CD4-positive, CD25-positive, alpha-beta regulatory T cell (primary cell): ENCODE measurements at regions not wholly inside any gene's neighbourhood (a gene's known extent, or its start where the extent isn't known, plus 50 kb on each side); places are given as distances from the start of the nearest gene placed in this dataset.

Experiments
- ATAC-seq, 2 donors: fragments of 150-1000 bp; cut with Tn5 transposase; one replicate each; pipeline ENCODE4 v1.10.0; 2021; ENCODE audit warnings: low read depth in 2 of 2, moderate number of reproducible peaks in 2 of 2, moderate library complexity in 1 of 2
- DNase-seq, 3 donors: peaks; one replicate each; pipeline versions ENCODE4 v3.0.0 to v3.0.0-alpha.2; 2012 to 2022; ENCODE audit warnings: mixed read lengths in 1 of 3
- H3K27ac ChIP-seq: one replicate; pipeline ENCODE4 v1.7.0; 2013; ENCODE audit warnings: mild to moderate bottlenecking, low read length; ENCODE audit not compliant: insufficient read depth, poor library complexity, severe bottlenecking
- H3K27me3 ChIP-seq: one replicate; pipeline ENCODE4 v1.7.0; 2013; ENCODE audit warnings: low read length; ENCODE audit not compliant: control insufficient read depth, insufficient read depth
- H3K36me3 ChIP-seq: one replicate; pipeline ENCODE4 v1.7.0; 2013; ENCODE audit warnings: mild to moderate bottlenecking, low read length, moderate library complexity; ENCODE audit not compliant: control insufficient read depth, insufficient read depth
- H3K4me1 ChIP-seq: 2 replicates; pipeline ENCODE4 v1.7.0; 2013; ENCODE audit warnings: mild to moderate bottlenecking, low read length; ENCODE audit not compliant: insufficient read depth, control insufficient read depth, poor library complexity, severe bottlenecking
- H3K4me3 ChIP-seq: one replicate; pipeline ENCODE4 v1.7.0; 2013; ENCODE audit warnings: low read depth, mild to moderate bottlenecking, low read length, moderate library complexity
- H3K9me3 ChIP-seq, 2 experiments: 1 replicate in 1 of 2; 2 replicates in 1 of 2; pipeline ENCODE4 v1.7.0; 2013; ENCODE audit warnings: low read length in 2 of 2, mild to moderate bottlenecking in 1 of 2, moderate library complexity in 1 of 2; ENCODE audit not compliant: control insufficient read depth in 2 of 2
- H3K27ac Mint-ChIP-seq, 3 donors: one replicate each; pipeline ENCODE4 v1.8.0; 2020 to 2022; ENCODE audit warnings: mild to moderate bottlenecking in 3 of 3, mixed read lengths in 3 of 3, moderate library complexity in 2 of 3
- H3K27me3 Mint-ChIP-seq: one replicate; pipeline ENCODE4 v1.8.0; 2022; ENCODE audit warnings: mild to moderate bottlenecking, mixed read lengths
- H3K36me3 Mint-ChIP-seq: one replicate; pipeline ENCODE4 v1.8.0; 2020; ENCODE audit warnings: mixed read lengths
- H3K4me1 Mint-ChIP-seq, 4 donors: one replicate each; pipeline ENCODE4 v1.8.0; 2020 to 2022; ENCODE audit warnings: mixed read lengths in 4 of 4, mild to moderate bottlenecking in 1 of 4
- H3K4me3 Mint-ChIP-seq, 4 donors: one replicate each; pipeline ENCODE4 v1.8.0; 2020 to 2022; ENCODE audit warnings: mild to moderate bottlenecking in 4 of 4, mixed read lengths in 4 of 4, moderate library complexity in 3 of 4
- H3K9me3 Mint-ChIP-seq, 7 donors: one replicate each; pipeline ENCODE4 v1.8.0; 2020 to 2022; ENCODE audit warnings: mixed read lengths in 7 of 7, mild to moderate bottlenecking in 3 of 7, moderate library complexity in 2 of 7

DNA sequence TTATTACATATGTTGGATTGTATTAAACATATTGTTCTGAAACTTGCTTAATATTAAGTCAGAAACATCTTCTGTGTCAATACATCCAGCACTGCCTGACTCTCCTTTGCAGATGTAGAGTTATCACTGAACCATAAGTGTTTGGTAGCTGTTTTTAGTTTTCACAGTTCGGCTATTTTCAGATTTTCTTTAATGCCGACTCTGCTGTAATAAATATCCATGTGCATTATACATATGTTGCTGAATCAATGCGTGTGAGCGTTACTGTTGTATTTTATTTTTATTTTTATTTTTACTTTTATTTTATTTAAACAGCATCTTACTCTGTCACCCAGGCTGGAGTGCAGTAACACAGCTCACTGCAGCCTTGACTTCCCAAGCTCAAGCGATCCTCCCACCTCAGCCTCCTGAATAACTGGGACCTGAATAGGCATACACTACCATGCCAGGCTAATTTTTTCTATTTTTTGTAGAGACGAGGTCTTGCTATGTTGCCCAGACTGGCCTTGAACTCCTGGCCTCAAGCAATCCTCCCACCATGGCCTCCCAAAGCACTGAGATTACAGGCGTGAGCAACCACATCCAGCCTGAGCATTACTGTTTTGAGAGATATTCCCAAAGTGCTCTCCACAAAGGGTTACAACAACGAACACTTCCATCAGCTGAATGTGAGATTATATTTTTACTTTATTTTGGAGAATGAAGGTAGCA is 50.7 kb upstream of the NOCT start:
- Mint-ChIP-seq H3K4me1 (no peaks in the 10 kb centered on the region), H3K27ac (no peak overlapping the region), H3K4me3 (no peak overlapping the region)

DNA sequence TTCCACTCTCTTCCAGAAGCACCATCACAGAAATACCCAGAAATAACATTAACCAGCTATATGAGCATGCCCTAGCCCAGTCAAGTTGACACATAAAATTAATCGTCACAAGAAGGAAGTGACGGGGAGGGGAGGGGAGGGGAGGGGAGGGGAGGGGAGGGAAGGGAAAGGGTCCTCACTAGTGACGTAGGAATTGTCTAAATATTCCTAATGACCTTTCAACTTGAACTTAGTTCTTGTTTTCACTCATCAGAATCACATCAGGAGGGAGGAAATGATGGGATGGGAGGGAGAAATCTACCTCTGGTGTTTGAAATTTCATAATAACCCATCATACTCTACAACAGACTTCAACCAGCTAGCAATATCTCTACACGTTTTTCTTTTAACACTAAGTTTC is 52.2 kb upstream of the NOCT start:
- DNase-seq (no peak), ATAC-seq (no peak)
- Mint-ChIP-seq H3K27me3 (peaks cover 10% of the 10 kb centered on the region), H3K4me1 (no peaks in the 10 kb centered on the region), H3K4me3 (no peak overlapping the region), H3K9me3 (peaks cover 0 to 6% (median 0%) of the 10 kb centered on the region in 7 donors), H3K27ac (no peak overlapping the region), H3K36me3 (no peaks in the 10 kb centered on the region)
- no peaks in the 10 kb centered on the region for H3K27me3 ChIP-seq
- H3K4me1 ChIP-seq = no peaks in the 10 kb centered on the region
- H3K36me3 ChIP-seq = no peaks in the 10 kb centered on the region
- no peak overlapping the region for H3K4me3 ChIP-seq
- H3K27ac ChIP-seq = no peak overlapping the region
- H3K9me3 ChIP-seq = no peaks in the 10 kb centered on the region

More for the DNA sequence above, 50.7 kb upstream of the NOCT start:
- Histone ChIP-seq H3K9me3 (no peaks in the 10 kb centered on the region), H3K27ac (no peak overlapping the region), H3K4me3 (no peak overlapping the region), H3K27me3 (no peaks in the 10 kb centered on the region), H3K4me1 (no peaks in the 10 kb centered on the region), H3K36me3 (no peaks in the 10 kb centered on the region)
- Mint-ChIP-seq H3K9me3 (peaks cover 0 to 6% (median 0%) of the 10 kb centered on the region in 7 donors), H3K27me3 (peaks cover 10% of the 10 kb centered on the region), H3K36me3 (no peaks in the 10 kb centered on the region)
- no peak for DNase-seq
- ATAC-seq = no peak

DNA sequence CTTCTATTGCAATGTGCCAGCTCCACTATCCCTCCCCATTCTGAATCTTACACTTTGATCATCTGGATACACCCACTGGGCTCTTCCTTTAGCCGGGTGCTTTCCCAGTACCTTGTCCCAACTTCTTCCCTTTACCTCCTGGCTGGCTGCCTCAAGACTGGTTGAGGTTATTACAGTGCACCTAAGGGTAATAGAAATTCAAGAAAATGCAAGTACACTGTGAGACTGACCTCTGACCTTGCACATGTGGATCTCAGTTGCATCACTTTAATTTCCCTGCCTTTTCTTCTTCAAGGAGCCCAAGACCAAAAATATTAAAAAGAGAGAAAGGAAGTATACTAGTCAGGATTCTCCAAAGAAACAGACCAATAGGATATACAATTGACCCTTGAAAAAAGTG is 53.9 kb upstream of the NOCT start:
- Mint-ChIP-seq H3K9me3 (peaks cover 0 to 6% (median 0%) of the 10 kb centered on the region in 7 donors), H3K27me3 (peaks cover 10% of the 10 kb centered on the region), H3K4me3 (no peak overlapping the region), H3K36me3 (no peaks in the 10 kb centered on the region), H3K4me1 (no peaks in the 10 kb centered on the region), H3K27ac (no peak overlapping the region)
- H3K4me1 ChIP-seq = no peaks in the 10 kb centered on the region
- no peaks in the 10 kb centered on the region for H3K9me3 ChIP-seq
- no peak overlapping the region for H3K27ac ChIP-seq
- no peak for ATAC-seq
- H3K27me3 ChIP-seq = no peaks in the 10 kb centered on the region
- H3K4me3 ChIP-seq = no peak overlapping the region
- DNase-seq = no peak
- no peaks in the 10 kb centered on the region for H3K36me3 ChIP-seq

GRCh38 chr4:138961129-138961528 is 54.5 kb upstream of the NOCT start:
- Mint-ChIP-seq H3K4me3 (no peak overlapping the region), H3K27me3 (peaks cover 10% of the 10 kb centered on the region), H3K9me3 (peaks cover 0 to 6% (median 0%) of the 10 kb centered on the region in 7 donors), H3K36me3 (no peaks in the 10 kb centered on the region), H3K4me1 (no peaks in the 10 kb centered on the region), H3K27ac (no peak overlapping the region)
- DNase-seq (no peak), ATAC-seq (no peak)
- Histone ChIP-seq H3K9me3 (no peaks in the 10 kb centered on the region), H3K27me3 (no peaks in the 10 kb centered on the region), H3K36me3 (no peaks in the 10 kb centered on the region), H3K4me1 (no peaks in the 10 kb centered on the region), H3K4me3 (no peak overlapping the region), H3K27ac (no peak overlapping the region)

DNA sequence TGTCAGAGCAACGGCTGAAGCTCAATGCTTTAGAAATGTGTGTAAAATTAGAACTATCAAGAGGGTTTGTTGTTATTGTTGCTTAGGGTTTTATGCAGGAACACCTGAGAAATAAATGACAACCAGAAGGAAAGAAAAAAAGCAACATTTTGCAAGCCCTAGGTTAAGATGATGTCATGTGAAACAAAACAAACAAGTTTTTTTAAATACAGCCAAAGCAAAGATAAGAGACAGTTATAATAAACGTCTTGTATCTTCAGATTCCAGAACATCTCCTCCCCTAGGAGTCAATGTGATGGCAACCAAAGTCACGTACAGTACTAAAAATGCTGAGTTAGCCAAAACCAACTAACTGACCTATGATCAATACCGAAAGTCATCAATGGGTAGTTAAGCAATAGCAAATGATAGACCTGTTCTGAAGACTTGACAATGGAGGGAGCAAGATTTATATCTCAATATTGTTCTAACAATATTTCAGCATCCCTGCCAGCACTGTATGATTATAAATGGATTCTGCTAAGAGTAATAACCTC is 55.3 kb upstream of the NOCT start:
- no peak overlapping the region for H3K4me3 Mint-ChIP-seq
- H3K27me3 Mint-ChIP-seq = peaks cover 10% of the 10 kb centered on the region
- DNase-seq (no peak), ATAC-seq (no peak)
- no peak overlapping the region for H3K27ac Mint-ChIP-seq
- Histone ChIP-seq H3K27me3 (no peaks in the 10 kb centered on the region), H3K9me3 (no peaks in the 10 kb centered on the region), H3K36me3 (no peaks in the 10 kb centered on the region), H3K27ac (no peak overlapping the region), H3K4me1 (no peaks in the 10 kb centered on the region), H3K4me3 (no peak overlapping the region)
- no peaks in the 10 kb centered on the region for H3K36me3 Mint-ChIP-seq
- H3K9me3 Mint-ChIP-seq = peaks cover 0 to 6% (median 0%) of the 10 kb centered on the region in 7 donors
- no peaks in the 10 kb centered on the region for H3K4me1 Mint-ChIP-seq

- ATAC-seq = no peak
- Mint-ChIP-seq H3K4me1 (no peaks in the 10 kb centered on the region), H3K36me3 (no peaks in the 10 kb centered on the region), H3K27ac (no peak overlapping the region), H3K27me3 (peaks cover 10% of the 10 kb centered on the region), H3K4me3 (no peak overlapping the region), H3K9me3 (peaks cover 0 to 6% (median 0%) of the 10 kb centered on the region in 7 donors)
- no peak overlapping the region for H3K27ac ChIP-seq
- H3K4me1 ChIP-seq = no peaks in the 10 kb centered on the region
- DNase-seq = no peak
- H3K9me3 ChIP-seq = no peaks in the 10 kb centered on the region
- no peak overlapping the region for H3K4me3 ChIP-seq
- H3K27me3 ChIP-seq = no peaks in the 10 kb centered on the region
- H3K36me3 ChIP-seq = no peaks in the 10 kb centered on the region
Measured at GRCh38 chr4:138959097-138959815, 56.3 kb upstream of the NOCT start.

DNA sequence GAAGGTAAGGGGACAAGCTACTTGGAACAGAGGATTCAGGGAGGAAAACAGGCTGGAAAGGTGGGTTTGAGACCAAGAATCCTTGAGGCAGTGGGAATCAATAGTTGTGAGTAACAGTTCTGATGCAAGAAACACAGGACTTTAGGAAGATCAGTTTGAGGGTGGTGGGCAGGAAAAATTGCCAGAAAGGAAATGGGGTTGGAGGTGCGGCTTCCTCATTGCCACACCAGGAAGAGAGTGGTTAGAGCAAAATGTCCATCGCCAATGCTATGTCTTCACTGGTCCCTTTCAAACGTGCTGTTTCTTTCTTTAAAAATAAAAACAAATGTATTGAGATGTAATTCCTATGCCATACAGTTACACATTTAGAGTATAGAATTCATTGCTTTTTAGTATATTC is 57.1 kb upstream of the NOCT start:
- ATAC-seq (no peak), DNase-seq (no peak)
- Mint-ChIP-seq H3K9me3 (peaks cover 0 to 6% (median 0%) of the 10 kb centered on the region in 7 donors), H3K27ac (no peak overlapping the region), H3K27me3 (peaks cover 10% of the 10 kb centered on the region), H3K4me3 (no peak overlapping the region), H3K36me3 (no peaks in the 10 kb centered on the region), H3K4me1 (no peaks in the 10 kb centered on the region)
- no peak overlapping the region for H3K27ac ChIP-seq
- no peaks in the 10 kb centered on the region for H3K36me3 ChIP-seq
- no peaks in the 10 kb centered on the region for H3K27me3 ChIP-seq
- no peaks in the 10 kb centered on the region for H3K9me3 ChIP-seq
- H3K4me1 ChIP-seq = no peaks in the 10 kb centered on the region
- no peak overlapping the region for H3K4me3 ChIP-seq
